ENCODE measurements at regions not wholly inside any gene's neighbourhood (a gene's known extent, or its start where the extent isn't known, plus 50 kb on each side); places are given as distances from the start of the nearest gene placed in this dataset.

GRCh38 chr14:76922092-76922491 lies 95.9 kb downstream of the LRRC74A start:
- H3K4me3 ChIP-seq: no peak overlapping the region
- intact Hi-C loops (cut with DNase I; ENCODE audit: low total_unique reads): no loop called here
- H3K27ac ChIP-seq: peak overlapping the region in 1 of 2 donors; percentile 40

GRCh38 chr14:76921088-76921399 lies 94.8 kb downstream of the LRRC74A start:
- Histone ChIP-seq H3K9me3 (no peaks in the 10 kb centered on the region), H3K36me3 (no peaks in the 10 kb centered on the region), H3K27me3 (no peaks in the 10 kb centered on the region), H3K4me3 (no peak overlapping the region), H3K27ac (peak overlapping the region; percentile 87 to 88), H3K4me1 (peaks cover 24 to 34% of the 10 kb centered on the region in 2 donors)
- DNase-seq (ENCODE audit: low spot score in 2 of 2): no peak
- no peak for TF ChIP-seq POLR2A (IDR thresholded peaks at IDR 0.05)
- intact Hi-C loops (cut with DNase I; ENCODE audit: low total_unique reads): no loop called here

More at GRCh38 chr14:76922092-76922491, 95.9 kb downstream of the LRRC74A start:
- Histone ChIP-seq H3K36me3 (no peaks in the 10 kb centered on the region), H3K9me3 (no peaks in the 10 kb centered on the region), H3K27me3 (no peaks in the 10 kb centered on the region), H3K4me1 (peaks cover 24 to 32% of the 10 kb centered on the region in 2 donors)
- TF ChIP-seq POLR2A (IDR thresholded peaks at IDR 0.05) (no peak), CTCF (IDR thresholded peaks at IDR 0.05) (no peak), POLR2AphosphoS5 (IDR thresholded peaks at IDR 0.05) (no peak)
- DNase-seq (ENCODE audit: low spot score in 2 of 2): no peak

GRCh38 chr14:76920331-76921087 lies 94.3 kb downstream of the LRRC74A start:
- H3K9me3 ChIP-seq: no peaks in the 10 kb centered on the region
- no peak for DNase-seq (ENCODE audit: low spot score in 2 of 2)
- H3K4me3 ChIP-seq: no peak overlapping the region
- H3K36me3 ChIP-seq: no peaks in the 10 kb centered on the region
- H3K27ac ChIP-seq: peak overlapping the region; percentile 87 to 88
- no peaks in the 10 kb centered on the region for H3K27me3 ChIP-seq
- peaks cover 24 to 34% of the 10 kb centered on the region in 2 donors for H3K4me1 ChIP-seq
- intact Hi-C loops (cut with DNase I; ENCODE audit: low total_unique reads): no loop called here
- TF ChIP-seq POLR2A (IDR thresholded peaks at IDR 0.05) (no peak), CTCF (IDR thresholded peaks at IDR 0.05) (no peak), POLR2AphosphoS5 (IDR thresholded peaks at IDR 0.05) (no peak)

GRCh38 chr14:76919431-76920330 lies 93.5 kb downstream of the LRRC74A start:
- no peak for DNase-seq (ENCODE audit: low spot score in 2 of 2)
- Histone ChIP-seq H3K27ac (peak overlapping the region; percentile 87 to 88), H3K4me3 (peak overlapping the region in 2 of 3 donors; percentile 13 to 27), H3K4me1 (peaks cover 24 to 34% of the 10 kb centered on the region in 2 donors), H3K36me3 (no peaks in the 10 kb centered on the region), H3K27me3 (no peaks in the 10 kb centered on the region), H3K9me3 (no peaks in the 10 kb centered on the region)
- intact Hi-C loops (cut with DNase I; ENCODE audit: low total_unique reads): loop anchor here (10.0 kb wide), 1 partner anchor 135 kb away; no protein-coding TSS in a partner anchor
- TF ChIP-seq CTCF (IDR thresholded peaks at IDR 0.05) (no peak), POLR2AphosphoS5 (IDR thresholded peaks at IDR 0.05) (no peak), POLR2A (IDR thresholded peaks at IDR 0.05) (no peak)
